Fibroblast of skin of abdomen (primary cell): ENCODE measurements at regions not wholly inside any gene's neighbourhood (a gene's known extent, or its start where the extent isn't known, plus 50 kb on each side); places are given as distances from the start of the nearest gene placed in this dataset.

ENCODE experiments used
- DNase-seq: peaks from one replicate; pipeline ENCODE4 v3.0.0-alpha.2; 2013

GRCh38 chr18:27447930-27448329, 262.8 kb upstream of the CHST9 start:
- DNase-seq = no peak

- no peak for DNase-seq
Measured at GRCh38 chr18:27447451-27447881, 262.4 kb upstream of the CHST9 start.

- DNase-seq = no peak
Measured at GRCh38 chr18:27430595-27430994, 245.5 kb upstream of the CHST9 start.

GRCh38 chr18:27428716-27429475, 243.8 kb upstream of the CHST9 start:
- DNase-seq = no peak

GRCh38 chr18:27428120-27428519, 243.0 kb upstream of the CHST9 start:
- no peak for DNase-seq

GRCh38 chr18:27423581-27423980, 238.5 kb upstream of the CHST9 start:
- no peak for DNase-seq

GRCh38 chr18:27419646-27420045, 234.5 kb upstream of the CHST9 start:
- no peak for DNase-seq

GRCh38 chr18:27415495-27415894, 230.4 kb upstream of the CHST9 start:
- no peak for DNase-seq

- no peak for DNase-seq
Measured at GRCh38 chr18:27414682-27415081, 229.6 kb upstream of the CHST9 start.

GRCh38 chr18:27413495-27414401, 228.6 kb upstream of the CHST9 start:
- peak; percentile 93 for DNase-seq

- DNase-seq = peak; percentile 2
Measured at GRCh38 chr18:27412556-27412955, 227.4 kb upstream of the CHST9 start.

- DNase-seq = peak; percentile 48
Measured at GRCh38 chr18:27411911-27412310, 226.8 kb upstream of the CHST9 start.

GRCh38 chr18:27411013-27411412, 225.9 kb upstream of the CHST9 start:
- DNase-seq = no peak

GRCh38 chr18:27404855-27405254, 219.7 kb upstream of the CHST9 start:
- no peak for DNase-seq

GRCh38 chr18:27400001-27400400, 214.9 kb upstream of the CHST9 start:
- no peak for DNase-seq

- DNase-seq = no peak
Measured at GRCh38 chr18:27395752-27396151, 210.6 kb upstream of the CHST9 start.

- no peak for DNase-seq
Measured at GRCh38 chr18:27394687-27395086, 209.6 kb upstream of the CHST9 start.

GRCh38 chr18:27382567-27383216, 197.6 kb upstream of the CHST9 start:
- DNase-seq = no peak

GRCh38 chr18:27378431-27379095, 193.5 kb upstream of the CHST9 start:
- DNase-seq = peak; percentile 78

GRCh38 chr18:27377251-27377650, 192.1 kb upstream of the CHST9 start:
- DNase-seq = peak; percentile 58

GRCh38 chr18:27372386-27372785, 187.3 kb upstream of the CHST9 start:
- DNase-seq = peak; percentile 5

GRCh38 chr18:27366665-27367064, 181.6 kb upstream of the CHST9 start:
- DNase-seq = no peak

GRCh38 chr18:27366151-27366550, 181.0 kb upstream of the CHST9 start:
- no peak for DNase-seq
